Kasumi-1 (cell line): ENCODE measurements at regions not wholly inside any gene's neighbourhood (a gene's known extent, or its start where the extent isn't known, plus 50 kb on each side); places are given as distances from the start of the nearest gene placed in this dataset.
"Not testable (repeated sequence)": the region's sequence is repeated elsewhere in the genome, so short reads cannot be mapped to it uniquely, and the experiment has no call there.

ENCODE experiments used
- DNase-seq, 2 experiments: peaks; one replicate each; lab custom pipeline; 2025; lab: John Stamatoyannopoulos, UW

DNA sequence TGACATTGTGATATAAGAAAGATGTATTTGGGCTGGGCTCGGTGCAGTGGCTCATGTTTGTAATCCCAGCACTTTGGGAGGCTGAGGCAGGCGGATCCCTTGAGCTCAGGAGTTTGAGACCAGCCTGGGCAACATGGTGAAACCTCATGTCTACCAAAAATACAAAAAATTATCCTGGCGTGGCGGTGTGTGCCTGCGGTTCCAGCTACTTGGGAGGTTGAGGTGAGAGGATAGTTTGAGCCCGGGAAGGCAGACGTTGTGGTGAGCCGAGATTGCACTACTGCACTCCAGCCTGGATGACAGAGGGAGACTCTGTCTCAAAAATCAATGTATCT is 201.9 kb downstream of the SEC14L1 start:
- DNase-seq = not testable (repeated sequence)

- no peak for DNase-seq
Measured at GRCh38 chr17:77343031-77343800, 202.4 kb downstream of the SEC14L1 start.

DNA sequence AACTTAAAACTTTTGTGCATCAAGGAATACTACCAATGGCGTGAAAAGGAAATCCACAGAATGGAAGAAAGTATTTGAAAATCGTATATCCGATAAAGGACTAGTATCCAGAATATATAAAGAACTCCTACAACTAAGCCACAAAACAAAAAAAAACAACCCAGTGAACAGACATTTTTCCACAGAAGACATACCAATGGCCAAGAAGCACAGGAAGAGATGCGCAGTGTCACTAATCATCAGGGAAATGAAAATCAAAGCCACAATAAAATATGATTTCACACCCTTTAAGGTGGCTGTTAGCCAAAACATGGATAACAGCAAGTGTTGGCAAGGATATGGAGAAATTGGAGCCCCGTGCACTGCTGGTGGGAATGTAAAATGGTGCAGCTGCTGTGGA is 203.3 kb downstream of the SEC14L1 start:
- no peak for DNase-seq

DNA sequence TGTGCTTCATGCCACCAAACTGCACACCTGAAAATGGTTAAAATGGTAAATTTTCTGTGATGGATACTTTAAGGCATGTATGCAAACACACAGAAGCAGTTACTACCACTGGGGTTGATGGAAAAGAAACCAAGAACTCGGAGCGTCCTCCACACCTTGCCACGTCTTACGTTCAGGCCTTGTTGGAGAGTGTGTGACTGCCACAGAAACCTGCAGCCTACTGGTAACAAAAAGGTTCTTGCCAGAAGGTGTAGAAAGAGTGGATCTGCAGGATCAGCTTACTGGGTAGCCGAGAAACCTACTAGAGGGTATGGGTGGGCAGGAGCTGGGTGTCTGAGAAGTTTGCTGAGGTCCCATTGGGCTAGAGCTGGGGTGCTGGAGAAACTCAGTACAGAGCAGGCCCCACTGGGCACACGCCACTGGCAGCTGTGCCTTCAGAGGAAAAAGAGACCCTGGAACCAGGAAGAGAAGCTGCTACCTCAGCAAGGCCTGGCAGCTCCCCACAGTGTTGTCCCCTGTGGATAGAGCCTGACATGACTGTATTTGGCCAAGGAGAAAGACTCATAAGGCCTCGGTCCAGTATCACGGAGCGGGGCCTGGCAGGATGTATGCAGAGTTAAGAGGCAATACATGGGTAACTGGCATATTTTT is 204.6 kb downstream of the SEC14L1 start:
- no peak for DNase-seq

GRCh38 chr17:77346765-77347164 is 206.0 kb downstream of the SEC14L1 start:
- no peak for DNase-seq

DNA sequence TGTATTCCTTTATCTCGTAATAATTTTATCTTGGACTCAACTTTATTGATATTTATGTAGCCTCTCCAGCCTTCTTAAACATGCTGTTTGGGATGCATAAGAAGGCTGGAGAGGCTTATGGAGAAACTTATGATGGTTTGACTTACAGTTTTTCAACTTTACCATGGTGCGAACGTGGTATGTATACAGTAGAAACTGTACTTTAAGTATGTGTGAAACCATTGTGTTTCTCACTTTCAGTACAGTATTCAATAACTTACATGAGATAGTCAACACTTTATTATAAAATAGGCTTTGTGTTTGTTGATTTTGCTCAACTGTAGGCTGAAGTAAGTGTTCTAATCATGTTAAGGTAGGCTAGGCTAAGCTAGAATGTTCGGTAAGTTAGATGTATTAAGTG is 206.8 kb downstream of the SEC14L1 start:
- DNase-seq = no peak

DNA sequence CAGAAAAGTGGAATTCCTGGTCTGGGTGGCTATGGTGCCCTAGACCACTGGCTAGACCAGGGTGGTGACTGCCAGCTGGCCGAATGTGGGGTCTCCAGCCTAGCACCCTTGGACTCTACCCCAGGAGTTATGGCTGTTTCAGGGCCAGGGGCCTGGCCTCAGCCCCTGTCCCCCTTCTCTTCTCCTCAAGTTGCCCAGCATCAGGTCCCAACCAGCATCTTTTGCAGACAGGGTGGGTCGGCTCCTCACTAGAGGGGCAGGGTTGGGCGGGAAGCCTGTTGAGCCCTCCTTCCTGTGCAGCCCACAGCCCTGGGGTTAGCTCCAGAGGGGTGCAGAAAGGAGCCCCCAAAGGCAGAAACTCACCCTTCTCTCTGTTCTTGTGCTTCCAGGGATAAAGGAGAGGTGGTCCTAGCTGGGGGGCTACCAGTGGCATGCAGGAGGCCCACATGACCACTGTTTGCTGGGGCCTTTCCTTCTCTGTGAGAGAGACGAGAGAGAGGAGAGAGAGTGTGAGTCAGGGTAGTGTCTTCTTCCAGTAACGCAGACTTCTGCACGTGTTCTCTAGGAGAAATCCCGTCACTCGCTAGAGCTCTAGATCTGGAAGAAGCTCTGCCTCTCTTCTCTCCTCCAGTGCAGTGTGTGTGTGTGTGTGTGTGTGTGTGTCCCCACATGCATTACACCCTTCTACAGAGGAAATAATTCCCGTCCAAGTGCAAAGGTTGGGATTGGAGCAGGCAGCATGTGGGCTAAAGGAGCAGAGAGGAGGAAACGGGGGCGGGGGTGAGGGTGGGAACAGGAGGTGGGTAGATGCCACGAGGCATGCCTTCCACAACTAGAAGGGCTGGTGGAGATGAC is 209.4 kb downstream of the SEC14L1 start:
- DNase-seq = peak; percentile 43 to 57

DNA sequence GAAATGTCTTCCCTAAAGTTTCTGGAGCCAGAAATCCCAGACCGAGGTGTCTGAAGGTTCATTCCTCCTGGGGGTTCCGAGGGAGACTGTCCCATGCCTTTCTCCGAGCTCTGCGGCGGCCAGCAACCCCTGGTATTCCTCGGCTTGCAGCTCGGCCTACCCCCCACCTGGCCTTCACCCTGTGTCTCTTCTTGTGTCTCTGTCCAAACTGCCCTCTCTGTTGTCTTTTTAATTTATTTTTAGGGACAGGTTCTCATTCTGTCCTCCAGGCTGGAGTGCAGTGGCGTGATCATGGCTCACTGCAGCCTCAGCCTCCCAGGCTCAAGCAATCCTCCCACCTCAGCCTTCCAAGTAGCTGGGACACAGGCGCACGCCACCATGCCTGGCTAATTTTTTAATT is 211.7 kb downstream of the SEC14L1 start:
- DNase-seq = no peak

DNA sequence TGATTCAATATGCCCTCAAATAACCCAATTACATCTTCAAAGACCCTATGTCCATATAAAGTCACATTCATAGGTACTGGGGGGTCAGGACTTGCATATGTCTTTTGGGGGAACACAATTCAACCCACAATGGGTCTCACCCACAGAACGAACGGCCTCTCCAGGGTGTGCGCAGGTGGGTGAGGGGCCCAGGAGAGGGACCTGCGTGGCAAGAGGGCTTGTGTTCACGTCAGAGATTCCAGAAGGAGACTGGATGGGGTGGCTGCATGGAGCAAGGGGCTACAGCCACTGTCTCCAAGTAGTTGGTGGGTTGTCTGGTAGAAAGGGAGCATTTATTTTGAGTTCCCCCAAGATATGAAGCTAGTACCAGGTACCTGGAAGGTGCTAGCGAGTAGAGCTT is 212.2 kb downstream of the SEC14L1 start:
- DNase-seq = no peak

- no peak for DNase-seq
Measured at GRCh38 chr17:77353684-77354419, 213.1 kb downstream of the SEC14L1 start.

DNA sequence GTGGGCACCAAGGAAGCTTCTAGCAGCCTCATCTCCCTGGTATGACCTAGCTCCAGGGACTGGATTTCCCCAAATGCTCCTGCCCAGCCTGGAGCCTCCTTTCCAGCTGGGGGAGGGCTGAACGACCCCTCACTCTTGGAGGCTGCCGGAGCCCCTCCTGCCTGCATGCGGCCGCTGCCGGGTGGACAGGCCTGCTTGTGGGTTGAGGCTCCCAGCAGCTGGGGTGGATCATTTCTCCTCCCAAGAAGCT is 213.6 kb downstream of the SEC14L1 start:
- DNase-seq = no peak

- DNase-seq = no peak
Measured at GRCh38 chr17:77354670-77355455, 214.1 kb downstream of the SEC14L1 start.

GRCh38 chr17:77356109-77356689 is 215.4 kb downstream of the SEC14L1 start:
- no peak for DNase-seq

DNA sequence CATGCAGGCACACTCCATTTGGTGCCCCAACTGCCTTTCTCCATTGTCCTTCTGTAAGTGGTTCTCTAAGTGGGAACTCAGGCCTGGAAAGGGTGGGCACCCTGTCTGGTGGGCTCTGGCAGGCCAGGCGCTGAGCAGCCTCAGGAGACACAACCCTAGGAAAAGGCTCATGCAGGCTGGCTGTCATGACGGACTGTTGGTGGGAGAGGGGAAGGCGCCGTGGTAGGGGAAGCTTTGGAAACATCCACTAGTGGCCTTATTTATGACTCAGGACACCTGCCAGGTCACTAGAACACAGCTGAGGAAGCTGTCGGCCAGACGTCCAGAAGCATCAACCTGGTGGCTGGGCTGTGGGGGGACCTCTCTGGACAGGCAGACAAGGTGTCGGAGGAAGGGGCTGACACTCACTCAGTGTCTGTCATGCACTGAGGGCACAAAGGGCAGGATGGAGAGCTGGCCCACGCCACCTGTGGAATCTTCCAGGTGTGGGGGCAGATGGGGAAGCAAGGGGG is 216.0 kb downstream of the SEC14L1 start:
- DNase-seq = no peak

GRCh38 chr17:77358801-77359200 is 218.0 kb downstream of the SEC14L1 start:
- no peak for DNase-seq

GRCh38 chr17:77359236-77359635 is 218.5 kb downstream of the SEC14L1 start:
- DNase-seq = no peak

GRCh38 chr17:77361986-77362620 is 221.3 kb downstream of the SEC14L1 start:
- DNase-seq = peak; percentile 61 to 66

DNA sequence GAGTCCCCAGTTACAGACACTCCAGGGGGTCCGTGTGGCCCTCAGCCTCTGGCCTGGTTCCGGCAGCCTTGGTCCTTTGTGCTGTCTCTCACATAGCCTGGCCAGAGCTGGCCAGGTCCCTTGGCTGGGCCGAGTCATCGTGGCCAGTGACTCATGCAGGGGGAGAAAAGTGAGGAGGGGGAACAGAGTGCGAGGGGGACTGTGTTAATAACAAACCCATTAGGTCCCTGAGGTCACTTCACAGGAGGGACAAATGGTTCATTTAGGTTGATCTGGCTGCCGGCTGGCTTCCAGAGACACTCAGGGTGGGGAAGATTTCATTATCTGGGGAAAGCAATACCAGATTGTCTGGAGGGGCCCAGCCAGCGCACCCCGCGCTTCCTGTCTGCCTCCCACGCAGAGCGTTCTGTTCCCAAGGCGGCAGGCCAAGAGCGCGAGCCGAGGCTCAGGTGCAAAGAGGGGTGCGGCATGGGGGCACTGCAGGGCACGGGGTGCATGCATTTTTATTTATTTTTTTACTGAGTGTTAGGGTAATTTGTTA is 223.1 kb downstream of the SEC14L1 start:
- no peak for DNase-seq

DNA sequence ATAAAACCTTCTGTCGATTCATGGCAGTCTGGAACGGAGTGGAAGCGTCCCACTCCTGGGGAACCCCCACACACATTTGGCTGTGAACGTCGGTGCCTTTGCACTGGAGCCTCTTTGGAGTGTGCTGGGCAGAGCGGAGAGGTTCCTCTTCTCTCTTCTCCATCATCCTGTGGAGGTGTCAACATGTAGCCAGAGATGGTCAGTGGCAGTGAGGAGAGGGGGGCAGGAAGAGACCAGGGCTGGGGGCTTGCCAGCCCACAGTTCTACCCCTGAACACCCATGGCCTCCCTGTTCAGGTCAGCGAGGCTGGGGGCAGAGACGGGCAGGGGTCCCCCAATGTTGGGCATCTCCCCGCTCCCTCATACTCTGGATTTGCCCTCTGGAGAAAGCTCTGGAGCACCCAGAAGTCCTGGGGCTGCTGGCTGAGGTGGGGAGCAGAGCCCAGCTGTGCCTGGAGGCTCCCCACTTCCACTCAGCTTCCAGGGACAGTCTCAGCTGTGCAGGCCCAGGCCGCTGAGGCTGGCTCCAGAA is 223.7 kb downstream of the SEC14L1 start:
- no peak for DNase-seq
